Transverse colon (tissue), 4 donors: ENCODE measurements at regions not wholly inside any gene's neighbourhood (a gene's known extent, or its start where the extent isn't known, plus 50 kb on each side); places are given as distances from the start of the nearest gene placed in this dataset.

Experiments used
- DNase-seq: peaks from one replicate; pipeline ENCODE4 v3.0.0-alpha.2; 2019
- H3K27ac ChIP-seq, 4 donors: fragments of 200-600 bp; sonication (generic); 2 replicates each; pipeline ENCODE4 v1.5.1; 2016 to 2018; ENCODE audit warnings: inconsistent platforms in 4 of 4
- H3K27me3 ChIP-seq: fragments of 200-600 bp; sonication (generic); 2 replicates; pipeline ENCODE4 v1.5.1; 2017; ENCODE audit warnings: inconsistent platforms
- H3K36me3 ChIP-seq, 4 donors: fragments of 200-600 bp; sonication (generic); 2 replicates each; pipeline ENCODE4 v1.5.1; 2017 to 2019; ENCODE audit warnings: inconsistent platforms in 4 of 4
- H3K4me1 ChIP-seq, 4 donors: fragments of 200-600 bp; sonication (generic); 2 replicates each; pipeline ENCODE4 v1.5.1; 2017 to 2020; ENCODE audit warnings: inconsistent platforms in 4 of 4
- H3K4me3 ChIP-seq, 4 donors: fragments of 200-600 bp; sonication (generic); 1 replicate in 1 of 4; 2 replicates in 3 of 4; pipeline versions ENCODE4 v1.5.1 to v1.6.1; 2017 to 2019; ENCODE audit warnings: inconsistent platforms in 4 of 4
- H3K9me3 ChIP-seq, 2 donors: fragments of 200-600 bp; sonication (generic); 2 replicates each; pipeline ENCODE4 v1.5.1; 2017 to 2019; ENCODE audit warnings: inconsistent platforms in 2 of 2
- CTCF ChIP-seq, 5 experiments: fragments of 200-600 bp in 3 of 5; fragments of 450-650 bp in 2 of 5; sonication (generic) in 3 of 5; IDR thresholded peaks; 1 replicate in 2 of 5; 2 replicates in 3 of 5; pipeline ENCODE4 v1.5.1; 2016 to 2017; ENCODE audit warnings: antibody characterized with exemption in 5 of 5, inconsistent platforms in 3 of 5, mild to moderate bottlenecking in 2 of 5, moderate library complexity in 1 of 5
- EP300 ChIP-seq: sonication (generic); formaldehyde crosslinking; IDR thresholded peaks from one replicate; pipeline ENCODE4 v1.6.1; 2017; ENCODE audit warnings: antibody characterized with exemption, low read depth
- POLR2A ChIP-seq: fragments of 450-650 bp; IDR thresholded peaks from one replicate; pipeline ENCODE4 v1.6.1; 2016; ENCODE audit warnings: antibody characterized with exemption, mild to moderate bottlenecking, moderate library complexity
- POLR2AphosphoS5 ChIP-seq, 3 donors: sonication (generic); formaldehyde crosslinking; IDR thresholded peaks; one replicate each; pipeline ENCODE4 v1.6.1; 2016; ENCODE audit warnings: antibody characterized with exemption in 3 of 3
- WGBS, 2 donors: methylation state at CpG; one replicate each; pipeline ENCODE4 v1.1.5; 2018; ENCODE audit warnings: low coverage in 1 of 2; 5-methylcytosine and 5-hydroxymethylcytosine counted together
- in situ Hi-C, 4 donors: fragments of 200-750 bp; cut with MboI; loops; one replicate each; pipeline versions ENCODE4 v1.15.0 to v1.15.1; 2017; ENCODE audit warnings: low sequenced_read_pairs in 3 of 4, low pct_ligation_motif_present in 1 of 4, low pct_unique_long_range_greater_than_20kb in 1 of 4
- intact Hi-C: fragments of 100-400 bp; cut with DNase I; formaldehyde crosslinking; loops from one replicate; pipeline ENCODE4 v1.15.1; 2023; ENCODE audit warnings: low total_unique reads

DNA sequence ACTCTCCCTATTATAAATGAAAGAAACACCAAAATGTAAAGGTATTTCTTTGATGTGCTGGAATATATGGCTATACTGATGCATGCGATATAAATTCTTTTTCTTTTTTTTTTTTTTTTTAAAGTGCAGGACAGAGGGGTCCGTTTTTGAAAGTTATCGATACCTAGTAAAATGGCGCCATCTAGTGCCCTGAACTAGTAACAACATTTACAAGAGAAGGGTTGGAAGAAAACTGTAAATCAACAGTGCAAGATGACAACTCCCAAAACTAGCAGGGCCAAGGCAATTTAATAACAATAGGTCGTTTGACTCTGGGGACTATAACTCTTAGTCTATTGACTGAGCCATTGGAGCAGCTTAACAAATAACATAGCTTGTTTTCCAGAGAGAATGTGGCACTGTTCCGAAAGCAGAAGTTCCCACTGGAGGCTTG lies 137.7 kb downstream of the SPTSSA start:
- DNase-seq: peak; percentile 12
- in situ Hi-C loops: loop anchor here in 2 of 4 donors (25.0 kb wide), 2 partner anchors 487 to 1762 kb away; no protein-coding TSS in a partner anchor
- TF ChIP-seq POLR2AphosphoS5 (IDR thresholded peaks at IDR 0.05) (no peak), CTCF (IDR thresholded peaks at IDR 0.05) (peak; percentile 62 to 73 (median 65)), EP300 (no peak), POLR2A (no peak)
- 9 to 12% methylated on average over 6 of the region's 6 CpGs for WGBS, 2 donors
- H3K27ac ChIP-seq: peak overlapping the region; percentile 49 to 72 (median 57)
- H3K9me3 ChIP-seq: no peaks in the 10 kb centered on the region
- peaks cover 0 to 24% (median 14%) of the 10 kb centered on the region in 4 donors for H3K4me1 ChIP-seq
- intact Hi-C loops: no loop called here
- H3K4me3 ChIP-seq: no peak overlapping the region
- H3K36me3 ChIP-seq: no peaks in the 10 kb centered on the region
- H3K27me3 ChIP-seq: no peaks in the 10 kb centered on the region

- in situ Hi-C loops: loop anchor here in 2 of 4 donors (25.0 kb wide), 2 partner anchors 486 to 1761 kb away; no protein-coding TSS in a partner anchor
- no peaks in the 10 kb centered on the region for H3K36me3 ChIP-seq
- intact Hi-C loops: no loop called here
- H3K27me3 ChIP-seq: no peaks in the 10 kb centered on the region
- H3K9me3 ChIP-seq: no peaks in the 10 kb centered on the region
- H3K27ac ChIP-seq: no peak overlapping the region
- no peak overlapping the region for H3K4me3 ChIP-seq
- H3K4me1 ChIP-seq: peaks cover 0 to 24% (median 15%) of the 10 kb centered on the region in 4 donors
- 27 to 41% methylated on average over 8 of the region's 8 CpGs for WGBS, 2 donors
- no peak for TF ChIP-seq POLR2AphosphoS5 (IDR thresholded peaks at IDR 0.05)
- TF ChIP-seq EP300: no peak
- TF ChIP-seq CTCF (IDR thresholded peaks at IDR 0.05): peak; percentile 68 to 74 (median 71)
- TF ChIP-seq POLR2A: no peak
- peak; percentile 74 for DNase-seq
Observed at GRCh38 chr14:34322940-34323418, 139.1 kb downstream of the SPTSSA start.

DNA sequence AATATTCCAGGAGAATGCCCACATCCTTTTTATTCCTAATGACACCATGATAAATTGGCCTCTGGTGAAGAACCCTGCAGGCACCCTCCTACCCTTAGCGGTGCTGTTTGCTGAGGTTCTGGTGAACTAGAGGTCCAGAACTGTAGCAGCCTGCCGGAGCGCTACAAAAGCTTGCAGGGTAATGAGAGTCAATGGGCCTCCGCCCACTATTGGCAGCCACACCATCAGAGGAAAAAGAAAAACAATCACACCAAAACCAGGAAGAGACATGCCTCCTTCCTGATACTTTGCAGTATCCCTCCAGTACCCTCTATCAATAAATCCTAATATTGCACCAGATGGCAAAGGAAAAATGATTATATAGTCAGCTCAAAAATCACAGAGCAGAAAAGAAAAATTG lies 142.9 kb downstream of the SPTSSA start:
- in situ Hi-C loops: loop anchor here in 3 of 4 donors (10.0 to 25.0 kb wide), 3 partner anchors 482 to 1757 kb away; no protein-coding TSS in a partner anchor

DNA sequence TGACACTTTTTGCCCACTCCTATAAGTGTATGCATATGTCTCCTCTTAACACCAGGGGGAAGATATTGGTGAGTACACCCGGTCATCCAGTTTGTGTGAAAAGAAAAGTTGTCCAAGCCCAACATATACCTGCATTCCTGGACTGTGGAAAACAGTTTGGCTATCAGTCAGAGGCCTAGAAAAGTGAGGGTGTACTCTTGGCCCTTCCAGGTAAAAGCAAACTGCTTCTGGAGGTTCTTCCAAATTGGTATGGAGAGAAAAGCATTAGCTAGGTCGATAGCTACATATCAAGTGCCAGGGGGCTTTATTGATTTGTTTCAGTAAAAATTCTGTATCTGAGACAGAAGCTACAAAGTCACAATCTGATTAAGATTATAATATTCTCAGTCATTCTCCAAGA lies 144.0 kb downstream of the SPTSSA start:
- H3K36me3 ChIP-seq: no peaks in the 10 kb centered on the region
- no peak for DNase-seq
- intact Hi-C loops: no loop called here
- H3K9me3 ChIP-seq: no peaks in the 10 kb centered on the region
- H3K27ac ChIP-seq: no peak overlapping the region
- TF ChIP-seq POLR2AphosphoS5 (IDR thresholded peaks at IDR 0.05) (no peak), POLR2A (no peak), CTCF (IDR thresholded peaks at IDR 0.05) (no peak), EP300 (no peak)
- WGBS, 2 donors: 76 to 100% methylated on average over 1 to 2 of the region's 2 CpGs
- H3K27me3 ChIP-seq: no peaks in the 10 kb centered on the region
- peaks cover 0 to 4% (median 0%) of the 10 kb centered on the region in 4 donors for H3K4me1 ChIP-seq
- no peak overlapping the region for H3K4me3 ChIP-seq
- in situ Hi-C loops: loop anchor here in 3 of 4 donors (10.0 to 25.0 kb wide), 3 partner anchors 481 to 1756 kb away; no protein-coding TSS in a partner anchor

More for the DNA sequence above, 142.9 kb downstream of the SPTSSA start:
- peak; percentile 14 for DNase-seq
- Histone ChIP-seq H3K36me3 (no peaks in the 10 kb centered on the region), H3K27ac (no peak overlapping the region), H3K4me1 (peaks cover 0 to 4% (median 2%) of the 10 kb centered on the region in 4 donors), H3K9me3 (no peaks in the 10 kb centered on the region), H3K27me3 (no peaks in the 10 kb centered on the region), H3K4me3 (no peak overlapping the region)
- intact Hi-C loops: no loop called here
- 48 to 64% methylated on average over 3 to 4 of the region's 4 CpGs for WGBS, 2 donors
- no peak for TF ChIP-seq EP300
- TF ChIP-seq CTCF (IDR thresholded peaks at IDR 0.05): no peak
- TF ChIP-seq POLR2A: no peak
- no peak for TF ChIP-seq POLR2AphosphoS5 (IDR thresholded peaks at IDR 0.05)
